HL-60 (cell line): ENCODE measurements at regions not wholly inside any gene's neighbourhood (a gene's known extent, or its start where the extent isn't known, plus 50 kb on each side); places are given as distances from the start of the nearest gene placed in this dataset.

Experiments
- CTCF ChIP-seq: IDR thresholded peaks from one replicate; pipeline ENCODE4 v1.5.1; 2011; ENCODE audit warnings: low read length, control low read depth, inconsistent platforms; ENCODE audit not compliant: insufficient read depth
- GABPA ChIP-seq: IDR thresholded peaks from 2 replicates; pipeline ENCODE4 v1.6.1; 2012; ENCODE audit warnings: low read depth
- POLR2AphosphoS5 ChIP-seq: IDR thresholded peaks from 2 replicates; pipeline ENCODE4 v1.6.1; 2012; ENCODE audit warnings: low read depth

DNA sequence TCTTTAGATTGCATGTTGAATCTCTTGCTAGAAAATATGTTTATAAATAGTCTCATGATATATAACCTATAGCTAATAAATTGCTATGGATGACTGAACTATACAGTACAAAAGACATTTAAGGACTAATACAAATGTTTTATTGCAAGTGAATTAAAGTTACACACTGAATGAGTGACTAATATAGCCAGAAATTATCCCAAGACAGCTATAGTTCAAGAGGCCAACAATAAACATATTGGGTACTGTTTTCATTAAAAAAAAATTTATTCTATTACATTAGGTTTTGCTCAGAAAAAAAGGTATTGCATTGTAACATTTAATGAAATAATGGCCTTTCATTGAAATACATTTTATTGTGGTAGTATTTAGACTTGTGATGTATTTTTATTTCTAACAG is 819.1 kb downstream of the TRIML1 start:
- TF ChIP-seq CTCF (no peak), POLR2AphosphoS5 (no peak), GABPA (no peak)
